Liver (tissue), 3 donors: ENCODE measurements at regions not wholly inside any gene's neighbourhood (a gene's known extent, or its start where the extent isn't known, plus 50 kb on each side); places are given as distances from the start of the nearest gene placed in this dataset.

ENCODE experiments used
- JUND ChIP-seq, 2 donors: IDR thresholded peaks; 2 replicates each; pipeline ENCODE4 v1.6.1; 2016; ENCODE audit warnings: antibody characterized with exemption in 2 of 2
- NR2F2 ChIP-seq: IDR thresholded peaks from 2 replicates; pipeline ENCODE4 v1.6.1; 2016; ENCODE audit warnings: antibody characterized with exemption
- RAD21 ChIP-seq, 2 donors: IDR thresholded peaks; 2 replicates each; pipeline ENCODE4 v1.6.1; 2016; ENCODE audit warnings: antibody characterized with exemption in 2 of 2, mild to moderate bottlenecking in 2 of 2
- RXRA ChIP-seq, 2 donors: IDR thresholded peaks; 2 replicates each; pipeline ENCODE4 v1.6.1; 2017 to 2018; ENCODE audit warnings: antibody characterized with exemption in 2 of 2, mild to moderate bottlenecking in 1 of 2
- SP1 ChIP-seq: IDR thresholded peaks from 2 replicates; pipeline ENCODE4 v1.6.1; 2018; ENCODE audit warnings: antibody characterized with exemption, mild to moderate bottlenecking
- TAF1 ChIP-seq: conservative IDR thresholded peaks from 2 replicates; pipeline ENCODE4 v1.6.1; 2016; ENCODE audit warnings: antibody characterized with exemption, mild to moderate bottlenecking
- YY1 ChIP-seq: IDR thresholded peaks from 2 replicates; pipeline ENCODE4 v1.6.1; 2016; ENCODE audit warnings: antibody characterized with exemption, mild to moderate bottlenecking
- TF ChIP-seq, protein P1 (sequence below): fragments of 150-350 bp; IDR thresholded peaks from 2 replicates; pipeline ENCODE4 v1.5.1; 2017; ENCODE audit warnings: improper control_type of control experiment, low read depth, low read length; ENCODE audit not compliant: missing input control
- TF ChIP-seq, protein P2 (sequence below): IDR thresholded peaks from 2 replicates; pipeline ENCODE4 v1.6.1; 2016; ENCODE audit warnings: antibody characterized with exemption
- TF ChIP-seq, protein P3 (sequence below): IDR thresholded peaks from 2 replicates; pipeline ENCODE4 v1.6.1; 2016; ENCODE audit warnings: antibody characterized with exemption
- donor health status: healthy.
- donor health status: healthy.

DNA sequence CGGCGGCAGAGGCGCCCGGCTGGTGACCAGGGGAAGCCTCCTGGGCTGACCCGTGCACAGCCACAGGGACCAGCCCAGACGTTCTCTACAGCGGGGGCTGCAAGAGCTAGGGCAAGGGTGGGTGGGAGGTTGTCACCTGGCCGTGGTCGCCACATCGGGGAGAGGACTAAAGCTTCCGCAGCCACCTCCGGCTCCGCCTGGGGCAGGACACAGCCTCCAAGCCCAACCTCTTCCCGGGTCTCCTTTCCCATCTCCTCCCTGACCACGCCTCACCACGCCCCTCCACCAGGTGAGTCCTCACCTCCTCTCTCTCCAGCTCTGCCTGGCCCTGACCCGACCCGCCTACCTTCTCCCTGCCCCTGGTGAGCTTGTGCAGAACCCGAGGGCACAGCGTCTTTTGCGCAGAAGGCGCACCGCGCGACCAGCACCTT lies 75.9 kb upstream of the LMO1 start:
- TF ChIP-seq SP1 = no peak
- TF ChIP-seq, protein P1, sequence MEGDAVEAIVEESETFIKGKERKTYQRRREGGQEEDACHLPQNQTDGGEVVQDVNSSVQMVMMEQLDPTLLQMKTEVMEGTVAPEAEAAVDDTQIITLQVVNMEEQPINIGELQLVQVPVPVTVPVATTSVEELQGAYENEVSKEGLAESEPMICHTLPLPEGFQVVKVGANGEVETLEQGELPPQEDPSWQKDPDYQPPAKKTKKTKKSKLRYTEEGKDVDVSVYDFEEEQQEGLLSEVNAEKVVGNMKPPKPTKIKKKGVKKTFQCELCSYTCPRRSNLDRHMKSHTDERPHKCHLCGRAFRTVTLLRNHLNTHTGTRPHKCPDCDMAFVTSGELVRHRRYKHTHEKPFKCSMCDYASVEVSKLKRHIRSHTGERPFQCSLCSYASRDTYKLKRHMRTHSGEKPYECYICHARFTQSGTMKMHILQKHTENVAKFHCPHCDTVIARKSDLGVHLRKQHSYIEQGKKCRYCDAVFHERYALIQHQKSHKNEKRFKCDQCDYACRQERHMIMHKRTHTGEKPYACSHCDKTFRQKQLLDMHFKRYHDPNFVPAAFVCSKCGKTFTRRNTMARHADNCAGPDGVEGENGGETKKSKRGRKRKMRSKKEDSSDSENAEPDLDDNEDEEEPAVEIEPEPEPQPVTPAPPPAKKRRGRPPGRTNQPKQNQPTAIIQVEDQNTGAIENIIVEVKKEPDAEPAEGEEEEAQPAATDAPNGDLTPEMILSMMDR = no peak
- TF ChIP-seq RXRA (IDR thresholded peaks at IDR 0.05) = no peak
- no peak for TF ChIP-seq NR2F2
- TF ChIP-seq YY1 = no peak
- TF ChIP-seq, protein P2, sequence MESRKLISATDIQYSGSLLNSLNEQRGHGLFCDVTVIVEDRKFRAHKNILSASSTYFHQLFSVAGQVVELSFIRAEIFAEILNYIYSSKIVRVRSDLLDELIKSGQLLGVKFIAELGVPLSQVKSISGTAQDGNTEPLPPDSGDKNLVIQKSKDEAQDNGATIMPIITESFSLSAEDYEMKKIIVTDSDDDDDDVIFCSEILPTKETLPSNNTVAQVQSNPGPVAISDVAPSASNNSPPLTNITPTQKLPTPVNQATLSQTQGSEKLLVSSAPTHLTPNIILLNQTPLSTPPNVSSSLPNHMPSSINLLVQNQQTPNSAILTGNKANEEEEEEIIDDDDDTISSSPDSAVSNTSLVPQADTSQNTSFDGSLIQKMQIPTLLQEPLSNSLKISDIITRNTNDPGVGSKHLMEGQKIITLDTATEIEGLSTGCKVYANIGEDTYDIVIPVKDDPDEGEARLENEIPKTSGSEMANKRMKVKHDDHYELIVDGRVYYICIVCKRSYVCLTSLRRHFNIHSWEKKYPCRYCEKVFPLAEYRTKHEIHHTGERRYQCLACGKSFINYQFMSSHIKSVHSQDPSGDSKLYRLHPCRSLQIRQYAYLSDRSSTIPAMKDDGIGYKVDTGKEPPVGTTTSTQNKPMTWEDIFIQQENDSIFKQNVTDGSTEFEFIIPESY = no peak
- no peak for TF ChIP-seq RAD21 (IDR thresholded peaks at IDR 0.05)
- TF ChIP-seq JUND (IDR thresholded peaks at IDR 0.05) = no peak
- TF ChIP-seq, protein P3, sequence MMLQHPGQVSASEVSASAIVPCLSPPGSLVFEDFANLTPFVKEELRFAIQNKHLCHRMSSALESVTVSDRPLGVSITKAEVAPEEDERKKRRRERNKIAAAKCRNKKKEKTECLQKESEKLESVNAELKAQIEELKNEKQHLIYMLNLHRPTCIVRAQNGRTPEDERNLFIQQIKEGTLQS = no peak
- no peak for TF ChIP-seq TAF1
